ENCODE measurements at regions not wholly inside any gene's neighbourhood (a gene's known extent, or its start where the extent isn't known, plus 50 kb on each side); places are given as distances from the start of the nearest gene placed in this dataset.
"Not testable (repeated sequence)": the region's sequence is repeated elsewhere in the genome, so short reads cannot be mapped to it uniquely, and the experiment has no call there.

DNA sequence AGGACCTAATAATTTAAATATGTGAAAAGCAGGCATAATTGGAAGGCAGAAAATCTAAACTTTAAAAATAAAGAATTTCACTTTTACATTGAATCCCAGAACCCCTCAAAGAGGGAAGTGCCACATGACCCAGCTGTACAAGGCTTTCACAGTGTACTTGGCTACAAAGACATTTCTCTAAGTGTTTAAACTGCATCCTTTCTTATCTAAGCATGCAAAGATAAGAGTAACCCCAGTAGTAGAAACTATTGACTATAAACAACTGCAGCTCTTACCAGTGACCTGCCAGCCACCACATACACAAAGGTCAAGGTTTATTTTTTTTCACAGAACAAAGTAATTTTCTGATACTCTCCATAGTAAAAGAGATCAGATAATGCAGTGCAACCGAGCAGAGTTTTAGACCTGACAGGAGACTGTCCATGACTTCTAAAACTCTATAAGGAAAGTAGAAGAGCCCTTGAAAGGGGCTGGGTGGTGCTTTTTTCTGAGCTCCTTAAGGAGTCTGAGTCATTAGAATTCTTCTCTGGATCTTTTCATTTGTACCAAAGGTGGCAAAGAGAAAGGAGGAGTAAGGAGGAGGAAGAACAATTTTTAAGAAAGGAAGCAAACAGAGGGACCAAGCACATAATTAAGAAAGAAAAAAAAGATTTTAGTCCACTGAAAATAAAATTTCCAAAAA lies 750.6 kb downstream of the PRIM2 start:
- H4K8ac ChIP-seq (ENCODE audit: extremely low read depth, insufficient read depth, low read length); H3K27me3 ChIP-seq (replicated peaks in 1 of 4; ENCODE audit: control insufficient read depth in 3 of 4, extremely low read depth in 1 of 4, insufficient read depth in 3 of 4, low read length in 3 of 4); H3K36me3 ChIP-seq (ENCODE audit: control insufficient read depth in 2 of 4, insufficient read depth in 4 of 4, low read length in 3 of 4); H3K79me1 ChIP-seq (ENCODE audit: low read depth, low read length); H3K4me3 ChIP-seq (ENCODE audit: extremely low read depth in 1 of 4, insufficient read depth in 2 of 4, low read depth in 3 of 4, low read length in 4 of 4); H3K14ac ChIP-seq (ENCODE audit: insufficient read length); CTCF ChIA-PET (ENCODE audit: partially characterized antibody); H3K18ac ChIP-seq (ENCODE audit: extremely low read depth, low read length); POLR2A ChIA-PET (ENCODE audit: partially characterized antibody); H3K9ac ChIP-seq (replicated peaks in 1 of 4; ENCODE audit: extremely low read depth in 1 of 4, low read depth in 3 of 4, low read length in 3 of 4); H3K4ac ChIP-seq (replicated peaks; ENCODE audit: insufficient read length, low read depth, low read length); H3K27ac ChIP-seq (ENCODE audit: low read depth, low read length); H3K4me2 ChIP-seq (ENCODE audit: insufficient read depth in 1 of 2, low read depth in 2 of 2, low read length in 2 of 2); FAIRE-seq; H2BK12ac ChIP-seq (ENCODE audit: low read depth, low read length); H3K23ac ChIP-seq (ENCODE audit: insufficient read length); H4K91ac ChIP-seq (replicated peaks; ENCODE audit: insufficient read length, low read length); H3K56ac ChIP-seq (replicated peaks; ENCODE audit: insufficient read length, low read depth, low read length); H3K23me2 ChIP-seq (ENCODE audit: low read depth, low read length); H4K20me1 ChIP-seq (replicated peaks in 1 of 2; ENCODE audit: control insufficient read depth in 1 of 2, insufficient read depth in 2 of 2, low read length in 2 of 2); DNase-seq (ENCODE audit: low read depth in 1 of 2, low spot score in 2 of 2); H2BK20ac ChIP-seq (ENCODE audit: low read length); H2BK120ac ChIP-seq (replicated peaks; ENCODE audit: low read depth, low read length); H2BK15ac ChIP-seq (ENCODE audit: low read length); H2BK5ac ChIP-seq (ENCODE audit: low read depth, low read length); H2AK5ac ChIP-seq (ENCODE audit: low read depth, low read length); H3K79me2 ChIP-seq (ENCODE audit: control insufficient read depth in 1 of 2, insufficient read depth in 2 of 2, low read length in 2 of 2); H4K5ac ChIP-seq (ENCODE audit: insufficient read length, low read depth, low read length); H2AFZ ChIP-seq (ENCODE audit: low read length); H3K4me1 ChIP-seq (replicated peaks in 1 of 4; ENCODE audit: control insufficient read depth in 3 of 4, insufficient read depth in 4 of 4, low read length in 3 of 4): not testable (repeated sequence)
- WGBS, 2 experiments (ENCODE audit: extremely low coverage in 1 of 2, insufficient coverage in 1 of 2, insufficient read length in 1 of 2, insufficient replicate concordance in 2 of 2, low coverage in 1 of 2, low lambda C conversion rate in 2 of 2, missing lambda C conversion rate in 1 of 2) = 68% methylated on average over 1 of the region's 1 CpG; no CpG with 5 or more reads in 1 of the 2 experiments
- peaks cover 10 to 11% of the 10 kb centered on the region in 2 experiments for H3K9me3 ChIP-seq (ENCODE audit: insufficient read depth in 2 of 2, low read depth in 1 of 2, low read length in 1 of 2)
